ENCODE measurements at regions not wholly inside any gene's neighbourhood (a gene's known extent, or its start where the extent isn't known, plus 50 kb on each side); places are given as distances from the start of the nearest gene placed in this dataset.

DNA sequence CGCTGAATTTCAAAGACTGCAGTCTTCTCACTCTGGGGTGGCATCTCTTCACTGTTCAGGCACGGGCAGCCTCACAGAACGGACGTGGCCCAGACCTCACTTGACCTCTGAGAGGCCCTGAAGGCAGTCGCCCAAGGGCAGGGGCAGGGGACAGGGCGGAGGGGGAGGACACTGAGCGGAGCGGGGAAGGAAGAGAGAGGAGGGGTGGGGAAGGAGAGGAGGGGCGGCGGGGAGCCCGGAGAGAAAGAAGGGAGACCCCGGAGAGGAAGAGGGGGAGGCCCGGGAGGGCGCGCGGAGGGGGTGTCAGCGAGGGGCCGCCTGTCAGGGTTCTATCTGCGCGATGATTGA lies 58.7 kb upstream of the COMTD1 start:
- DNase-seq (ENCODE audit: low read depth in 2 of 2), result no peak

DNA sequence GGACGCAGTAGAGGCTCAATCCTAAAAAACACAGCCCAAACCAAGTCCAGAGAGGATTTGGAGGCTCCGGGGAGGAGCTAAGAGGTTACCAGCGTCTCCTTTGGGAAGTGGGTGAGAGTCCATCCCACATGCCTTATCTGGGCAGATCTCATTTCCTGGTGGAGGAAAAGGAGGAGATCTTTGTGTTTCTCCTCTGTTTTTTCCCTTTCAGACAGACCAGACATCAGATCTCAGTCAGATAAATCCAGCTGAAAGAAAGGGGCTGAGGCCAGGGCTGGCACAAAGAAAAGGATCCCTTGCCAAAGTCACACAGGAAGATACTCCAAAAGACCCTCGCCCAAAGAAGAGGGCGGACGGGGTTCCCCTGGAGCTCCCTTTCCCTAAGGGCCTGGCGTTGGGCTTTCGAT lies 58.3 kb upstream of the COMTD1 start:
- no peak for DNase-seq (ENCODE audit: low read depth in 2 of 2)

DNA sequence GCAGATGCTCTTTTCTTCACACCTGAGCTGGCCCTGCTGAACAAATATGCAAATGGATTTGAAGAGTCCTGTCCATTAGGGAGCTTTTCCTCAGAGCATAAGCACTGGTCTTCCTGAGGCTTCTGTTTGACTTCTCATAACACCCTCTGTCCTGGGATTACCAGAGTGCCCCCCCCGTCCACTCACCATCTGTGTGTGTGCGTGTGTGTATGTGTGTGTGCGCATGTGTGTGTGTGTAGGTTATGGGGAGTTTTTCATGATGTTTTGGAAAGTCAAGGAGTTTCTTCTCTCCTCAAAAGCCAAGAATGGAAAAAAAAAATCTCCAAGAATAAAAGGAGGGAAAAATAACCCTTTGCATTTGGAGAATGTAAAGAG lies 57.7 kb upstream of the COMTD1 start:
- no peak for DNase-seq (ENCODE audit: low read depth in 2 of 2)

GRCh38 chr10:75292794-75293445 lies 57.2 kb upstream of the COMTD1 start:
- DNase-seq (ENCODE audit: low read depth in 2 of 2), result no peak

GRCh38 chr10:75291805-75292204 lies 56.0 kb upstream of the COMTD1 start:
- DNase-seq (ENCODE audit: low read depth in 2 of 2), result no peak

GRCh38 chr10:75288140-75288711 lies 52.5 kb upstream of the COMTD1 start:
- DNase-seq (ENCODE audit: low read depth in 2 of 2), result no peak

- DNase-seq (ENCODE audit: low read depth in 2 of 2), result no peak
Observed at GRCh38 chr10:75287697-75288096, 51.9 kb upstream of the COMTD1 start.

DNA sequence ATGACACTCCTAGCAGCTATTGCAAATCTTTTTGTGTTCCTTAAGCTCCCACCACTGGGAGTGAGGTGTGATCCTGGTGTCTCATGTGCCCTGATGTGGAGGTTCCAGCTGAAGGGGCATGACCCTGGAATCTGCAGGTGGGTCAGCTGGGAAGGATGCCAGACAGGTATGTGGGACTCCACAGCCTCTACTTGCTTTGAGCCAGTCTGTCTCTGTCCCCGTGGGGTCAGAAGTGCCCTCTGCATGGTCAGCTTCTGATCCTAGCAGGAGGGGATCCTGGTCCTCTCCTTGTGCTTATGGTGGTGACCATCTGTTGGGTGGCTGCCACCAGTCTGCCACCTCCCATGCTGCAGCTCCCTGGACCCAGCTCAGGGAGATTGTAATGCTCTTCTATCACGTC lies 51.1 kb upstream of the COMTD1 start:
- no peak for DNase-seq (ENCODE audit: low read depth in 2 of 2)

Data from stimulated activated CD4-positive, alpha-beta T cell treated with anti-CD3 and anti-CD28 coated beads, Interleukin-1b, Interleukin-23, amount 100 ng/mL, for 1 hour (primary cell).